Transverse colon (tissue), 3 donors: ENCODE measurements at regions not wholly inside any gene's neighbourhood (a gene's known extent, or its start where the extent isn't known, plus 50 kb on each side); places are given as distances from the start of the nearest gene placed in this dataset.

Experiments
- CTCF ChIP-seq, 5 experiments: fragments of 200-600 bp in 3 of 5; fragments of 450-650 bp in 2 of 5; sonication (generic) in 3 of 5; IDR thresholded peaks; 1 replicate in 2 of 5; 2 replicates in 3 of 5; pipeline ENCODE4 v1.5.1; 2016 to 2017; ENCODE audit warnings: antibody characterized with exemption in 5 of 5, inconsistent platforms in 3 of 5, mild to moderate bottlenecking in 2 of 5, moderate library complexity in 1 of 5
- EP300 ChIP-seq: sonication (generic); formaldehyde crosslinking; IDR thresholded peaks from one replicate; pipeline ENCODE4 v1.6.1; 2017; ENCODE audit warnings: antibody characterized with exemption, low read depth
- POLR2A ChIP-seq: fragments of 450-650 bp; IDR thresholded peaks from one replicate; pipeline ENCODE4 v1.6.1; 2016; ENCODE audit warnings: antibody characterized with exemption, mild to moderate bottlenecking, moderate library complexity

DNA sequence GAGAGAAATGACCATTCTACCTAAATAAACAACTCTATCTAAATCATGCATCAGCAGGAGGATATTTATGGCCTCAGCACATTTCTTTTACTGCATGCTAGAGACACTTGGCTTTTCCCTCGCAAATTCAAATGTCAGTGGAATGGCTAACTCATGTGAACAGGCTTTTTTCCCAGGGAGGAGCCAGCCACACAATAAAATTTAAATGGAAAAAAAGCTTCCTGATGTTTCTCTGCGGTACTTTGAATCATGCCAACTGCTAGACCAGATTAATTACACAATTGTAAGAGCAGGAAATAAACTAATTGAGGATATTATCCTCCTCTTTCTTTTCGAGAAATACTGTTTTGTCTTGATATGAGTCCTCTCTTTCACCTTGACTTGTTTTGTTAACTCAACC, 676.3 kb downstream of the IRS1 start:
- TF ChIP-seq CTCF (IDR thresholded peaks at IDR 0.05) (no peak), POLR2A (no peak), EP300 (no peak)
